ENCODE measurements at regions not wholly inside any gene's neighbourhood (a gene's known extent, or its start where the extent isn't known, plus 50 kb on each side); places are given as distances from the start of the nearest gene placed in this dataset.
"Not testable (repeated sequence)": the region's sequence is repeated elsewhere in the genome, so short reads cannot be mapped to it uniquely, and the experiment has no call there.

DNA sequence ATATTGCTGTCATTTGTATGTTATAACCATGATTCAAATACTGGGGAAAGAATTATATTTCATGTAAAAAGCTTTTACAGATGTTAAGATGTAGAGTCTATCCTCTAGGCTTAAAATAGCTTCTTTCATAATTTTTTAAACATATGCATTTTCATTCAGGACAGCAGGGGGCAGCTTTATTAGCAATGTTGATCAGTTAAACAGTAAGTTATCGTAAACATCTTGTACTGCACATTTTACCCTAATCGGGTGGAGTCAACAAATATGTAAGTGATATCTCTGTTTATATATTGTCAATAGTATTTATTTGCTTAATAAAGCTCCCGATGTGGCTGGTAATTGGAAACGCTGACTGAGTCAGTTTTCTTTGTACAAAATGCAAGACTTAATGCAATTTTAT, 142.5 kb upstream of the MED14 start:
- Histone ChIP-seq H3K27me3 (ENCODE audit: control insufficient read depth, insufficient read depth, low read length) (peaks cover 7% of the 10 kb centered on the region), H3K4me1 (ENCODE audit: control insufficient read depth, insufficient read depth, low read length) (no peaks in the 10 kb centered on the region), H3K27ac (ENCODE audit: low read depth, low read length) (no peak overlapping the region), H3K9me3 (ENCODE audit: control insufficient read depth, insufficient read depth, low read length) (no peaks in the 10 kb centered on the region), H3K36me3 (ENCODE audit: control insufficient read depth, insufficient read depth, low read length) (no peaks in the 10 kb centered on the region), H3K4me3 (ENCODE audit: low read depth, low read length) (no peak overlapping the region)
- no CpG with 5 or more reads among the region's 4 CpGs for WGBS (ENCODE audit: insufficient coverage)
- peak in 2 of 6 donors; percentile 13 to 64 for DNase-seq (ENCODE audit: low read depth in 4 of 6, low spot score in 6 of 6)

- peaks cover 7% of the 10 kb centered on the region for H3K27me3 ChIP-seq (ENCODE audit: control insufficient read depth, insufficient read depth, low read length)
- no CpG with 5 or more reads among the region's 3 CpGs for WGBS (ENCODE audit: insufficient coverage)
- peak in 1 of 6 donors; percentile 17 for DNase-seq (ENCODE audit: low read depth in 4 of 6, low spot score in 6 of 6)
- no peak overlapping the region for H3K27ac ChIP-seq (ENCODE audit: low read depth, low read length)
- H3K4me1 ChIP-seq (ENCODE audit: control insufficient read depth, insufficient read depth, low read length): no peaks in the 10 kb centered on the region
- no peaks in the 10 kb centered on the region for H3K9me3 ChIP-seq (ENCODE audit: control insufficient read depth, insufficient read depth, low read length)
- H3K4me3 ChIP-seq (ENCODE audit: low read depth, low read length): no peak overlapping the region
- H3K36me3 ChIP-seq (ENCODE audit: control insufficient read depth, insufficient read depth, low read length): no peaks in the 10 kb centered on the region
Measured at GRCh38 chrX:40878766-40879165, 143.4 kb upstream of the MED14 start.

DNA sequence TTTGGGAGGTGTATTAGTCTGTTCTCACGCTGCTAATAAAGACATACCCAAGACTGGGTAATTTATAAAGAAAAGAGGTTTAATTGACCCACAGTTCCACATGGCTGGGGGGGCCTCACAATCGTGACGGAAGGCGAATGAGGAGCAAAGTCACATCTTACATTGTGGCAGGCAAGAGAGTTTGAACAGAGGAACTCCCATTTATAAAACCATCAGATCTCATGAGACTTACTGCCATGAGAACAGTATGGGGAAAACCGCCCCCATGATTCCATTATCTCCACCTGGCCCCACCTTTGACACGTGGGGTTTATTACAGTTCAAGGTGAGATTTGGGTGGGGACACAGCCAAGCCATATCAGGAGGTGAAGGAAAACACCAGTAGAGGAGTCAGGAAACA, 143.8 kb upstream of the MED14 start:
- H3K4me3 ChIP-seq (ENCODE audit: low read depth, low read length); H3K4me1 ChIP-seq (ENCODE audit: control insufficient read depth, insufficient read depth, low read length); DNase-seq (ENCODE audit: low read depth in 4 of 6, low spot score in 6 of 6); H3K36me3 ChIP-seq (ENCODE audit: control insufficient read depth, insufficient read depth, low read length); H3K27ac ChIP-seq (ENCODE audit: low read depth, low read length); H3K9me3 ChIP-seq (ENCODE audit: control insufficient read depth, insufficient read depth, low read length); H3K27me3 ChIP-seq (ENCODE audit: control insufficient read depth, insufficient read depth, low read length): not testable (repeated sequence)
- WGBS (ENCODE audit: insufficient coverage): 13% methylated on average over 3 of the region's 6 CpGs

- no peak for DNase-seq (ENCODE audit: low read depth in 4 of 6, low spot score in 6 of 6)
Measured at GRCh38 chrX:40880712-40881111, 145.4 kb upstream of the MED14 start.

GRCh38 chrX:40883021-40883619, 147.8 kb upstream of the MED14 start:
- WGBS (ENCODE audit: insufficient coverage): 80% methylated on average over 2 of the region's 7 CpGs
- Histone ChIP-seq H3K4me3 (ENCODE audit: low read depth, low read length) (no peak overlapping the region), H3K4me1 (ENCODE audit: control insufficient read depth, insufficient read depth, low read length) (no peaks in the 10 kb centered on the region), H3K9me3 (ENCODE audit: control insufficient read depth, insufficient read depth, low read length) (no peaks in the 10 kb centered on the region), H3K27me3 (ENCODE audit: control insufficient read depth, insufficient read depth, low read length) (peaks cover 4% of the 10 kb centered on the region), H3K27ac (ENCODE audit: low read depth, low read length) (no peak overlapping the region), H3K36me3 (ENCODE audit: control insufficient read depth, insufficient read depth, low read length) (no peaks in the 10 kb centered on the region)
- DNase-seq (ENCODE audit: low read depth in 4 of 6, low spot score in 6 of 6): no peak

More at GRCh38 chrX:40880712-40881111, 145.4 kb upstream of the MED14 start:
- Histone ChIP-seq H3K4me3 (ENCODE audit: low read depth, low read length) (no peak overlapping the region), H3K27ac (ENCODE audit: low read depth, low read length) (no peak overlapping the region), H3K36me3 (ENCODE audit: control insufficient read depth, insufficient read depth, low read length) (no peaks in the 10 kb centered on the region), H3K4me1 (ENCODE audit: control insufficient read depth, insufficient read depth, low read length) (no peaks in the 10 kb centered on the region), H3K27me3 (ENCODE audit: control insufficient read depth, insufficient read depth, low read length) (peaks cover 4% of the 10 kb centered on the region), H3K9me3 (ENCODE audit: control insufficient read depth, insufficient read depth, low read length) (no peaks in the 10 kb centered on the region)
- WGBS (ENCODE audit: insufficient coverage): 57% methylated on average over 2 of the region's 3 CpGs

- no peak overlapping the region for H3K4me3 ChIP-seq (ENCODE audit: low read depth, low read length)
Measured at GRCh38 chrX:40885989-40886388, 150.6 kb upstream of the MED14 start.

GRCh38 chrX:40887476-40887875, 152.1 kb upstream of the MED14 start:
- Histone ChIP-seq H3K27ac (ENCODE audit: low read depth, low read length) (no peak overlapping the region), H3K36me3 (ENCODE audit: control insufficient read depth, insufficient read depth, low read length) (no peaks in the 10 kb centered on the region), H3K27me3 (ENCODE audit: control insufficient read depth, insufficient read depth, low read length) (no peaks in the 10 kb centered on the region), H3K4me1 (ENCODE audit: control insufficient read depth, insufficient read depth, low read length) (no peaks in the 10 kb centered on the region), H3K9me3 (ENCODE audit: control insufficient read depth, insufficient read depth, low read length) (no peaks in the 10 kb centered on the region), H3K4me3 (ENCODE audit: low read depth, low read length) (no peak overlapping the region)
- no CpG with 5 or more reads among the region's 1 CpG for WGBS (ENCODE audit: insufficient coverage)
- DNase-seq (ENCODE audit: low read depth in 4 of 6, low spot score in 6 of 6): no peak

More at GRCh38 chrX:40885989-40886388, 150.6 kb upstream of the MED14 start:
- Histone ChIP-seq H3K9me3 (ENCODE audit: control insufficient read depth, insufficient read depth, low read length) (no peaks in the 10 kb centered on the region), H3K27ac (ENCODE audit: low read depth, low read length) (no peak overlapping the region), H3K27me3 (ENCODE audit: control insufficient read depth, insufficient read depth, low read length) (no peaks in the 10 kb centered on the region), H3K4me1 (ENCODE audit: control insufficient read depth, insufficient read depth, low read length) (no peaks in the 10 kb centered on the region), H3K36me3 (ENCODE audit: control insufficient read depth, insufficient read depth, low read length) (no peaks in the 10 kb centered on the region)
- no peak for DNase-seq (ENCODE audit: low read depth in 4 of 6, low spot score in 6 of 6)
- WGBS (ENCODE audit: insufficient coverage): 89% methylated on average over 3 of the region's 4 CpGs

- Histone ChIP-seq H3K4me3 (ENCODE audit: low read depth, low read length) (no peak overlapping the region), H3K4me1 (ENCODE audit: control insufficient read depth, insufficient read depth, low read length) (no peaks in the 10 kb centered on the region), H3K27me3 (ENCODE audit: control insufficient read depth, insufficient read depth, low read length) (peaks cover 3% of the 10 kb centered on the region), H3K36me3 (ENCODE audit: control insufficient read depth, insufficient read depth, low read length) (no peaks in the 10 kb centered on the region), H3K27ac (ENCODE audit: low read depth, low read length) (no peak overlapping the region), H3K9me3 (ENCODE audit: control insufficient read depth, insufficient read depth, low read length) (no peaks in the 10 kb centered on the region)
- no peak for DNase-seq (ENCODE audit: low read depth in 4 of 6, low spot score in 6 of 6)
Measured at GRCh38 chrX:40891798-40892197, 156.5 kb upstream of the MED14 start.

DNA sequence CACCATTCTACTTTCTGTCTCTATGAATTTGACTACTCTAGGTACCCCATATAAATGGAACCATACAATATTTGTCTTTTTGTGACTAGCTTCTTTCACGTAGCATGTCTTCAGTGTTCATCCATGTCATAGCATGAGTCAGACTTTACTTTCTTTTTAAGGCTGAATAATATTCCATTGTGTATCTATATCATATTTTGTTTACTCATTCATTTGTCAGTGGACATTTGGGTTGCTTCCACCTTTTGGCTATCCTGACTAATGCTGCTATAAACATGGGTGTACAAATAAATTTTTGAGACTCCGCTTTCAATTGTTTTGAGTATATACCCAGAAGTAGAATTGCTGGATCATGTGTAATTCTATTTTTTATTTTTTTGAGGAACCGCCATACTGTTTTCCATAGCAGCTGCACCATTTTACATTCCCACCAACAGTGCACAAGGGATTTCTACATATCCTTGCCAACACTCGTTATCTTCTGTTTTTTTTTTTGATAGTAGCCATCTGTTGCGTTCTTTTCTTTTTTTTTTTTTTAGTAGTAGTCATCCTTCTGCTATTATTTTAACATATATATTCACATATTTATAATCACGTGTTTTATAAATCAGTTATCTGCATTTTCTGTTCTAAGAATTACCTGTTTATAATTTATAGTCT, 158.0 kb upstream of the MED14 start:
- H3K9me3 ChIP-seq (ENCODE audit: control insufficient read depth, insufficient read depth, low read length): no peaks in the 10 kb centered on the region
- peak in 1 of 6 donors; percentile 33 for DNase-seq (ENCODE audit: low read depth in 4 of 6, low spot score in 6 of 6)
- no peaks in the 10 kb centered on the region for H3K36me3 ChIP-seq (ENCODE audit: control insufficient read depth, insufficient read depth, low read length)
- peaks cover 3% of the 10 kb centered on the region for H3K27me3 ChIP-seq (ENCODE audit: control insufficient read depth, insufficient read depth, low read length)
- H3K4me3 ChIP-seq (ENCODE audit: low read depth, low read length): no peak overlapping the region
- H3K27ac ChIP-seq (ENCODE audit: low read depth, low read length): no peak overlapping the region
- no peaks in the 10 kb centered on the region for H3K4me1 ChIP-seq (ENCODE audit: control insufficient read depth, insufficient read depth, low read length)
- no CpG with 5 or more reads among the region's 6 CpGs for WGBS (ENCODE audit: insufficient coverage)

- H3K27me3 ChIP-seq (ENCODE audit: control insufficient read depth, insufficient read depth, low read length): peaks cover 3% of the 10 kb centered on the region
- H3K9me3 ChIP-seq (ENCODE audit: control insufficient read depth, insufficient read depth, low read length): no peaks in the 10 kb centered on the region
- 67% methylated on average over 2 of the region's 3 CpGs for WGBS (ENCODE audit: insufficient coverage)
- H3K27ac ChIP-seq (ENCODE audit: low read depth, low read length): no peak overlapping the region
- no peaks in the 10 kb centered on the region for H3K36me3 ChIP-seq (ENCODE audit: control insufficient read depth, insufficient read depth, low read length)
- no peak overlapping the region for H3K4me3 ChIP-seq (ENCODE audit: low read depth, low read length)
- H3K4me1 ChIP-seq (ENCODE audit: control insufficient read depth, insufficient read depth, low read length): no peaks in the 10 kb centered on the region
- no peak for DNase-seq (ENCODE audit: low read depth in 4 of 6, low spot score in 6 of 6)
Measured at GRCh38 chrX:40895246-40895645, 159.9 kb upstream of the MED14 start.

Measured in spinal cord (tissue), 9 donors.